H54 (cell line): ENCODE measurements at regions not wholly inside any gene's neighbourhood (a gene's known extent, or its start where the extent isn't known, plus 50 kb on each side); places are given as distances from the start of the nearest gene placed in this dataset.
"Not testable (repeated sequence)": the region's sequence is repeated elsewhere in the genome, so short reads cannot be mapped to it uniquely, and the experiment has no call there.

Experiments
- DNase-seq: peaks from one replicate; pipeline ENCODE4 v3.0.0; 2011; ENCODE audit warnings: low spot score, mixed read lengths; ENCODE audit not compliant: insufficient read length
- FAIRE-seq: peaks from 3 replicates; lab custom pipeline; 2011; peaks lifted over from hg19 to GRCh38; lab: Jason Lieb, UNC
- POLR2A ChIP-seq: IDR thresholded peaks from 2 replicates; pipeline ENCODE4 v1.6.1; 2011; ENCODE audit warnings: low read depth, mild to moderate bottlenecking, low read length

DNA sequence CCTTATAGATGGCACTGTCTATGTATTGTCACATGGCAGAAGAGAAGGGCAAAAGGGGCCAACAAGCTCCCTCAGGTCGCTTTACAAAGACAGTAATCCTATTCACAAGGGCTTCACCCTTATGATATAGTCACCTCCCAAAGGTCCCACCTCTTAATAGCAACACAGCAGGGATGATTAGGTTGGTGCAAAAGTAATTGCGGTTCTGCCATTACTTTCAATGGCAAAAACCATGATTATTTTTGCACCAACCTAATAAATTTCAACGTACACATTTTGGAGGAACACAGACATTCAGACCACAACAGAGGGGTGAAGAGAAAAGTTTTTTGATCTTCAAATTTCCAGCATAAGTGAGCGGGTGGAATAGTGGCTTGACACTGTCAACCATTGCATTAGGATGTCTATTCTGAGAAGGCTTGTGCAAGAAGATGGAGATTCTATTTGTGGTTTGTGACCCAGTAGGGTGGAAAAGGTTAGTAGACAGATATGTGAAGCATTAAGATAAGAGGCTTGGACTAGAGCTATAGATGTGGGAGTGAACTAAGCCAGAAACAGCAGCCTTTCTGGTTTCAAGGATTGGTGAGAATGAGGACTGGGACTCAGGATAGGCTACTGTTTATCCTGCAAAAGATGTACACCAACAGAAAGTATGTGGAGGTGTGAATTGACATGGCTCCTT, 75.5 kb upstream of the CPSF6 start:
- FAIRE-seq, result no peak
- no peak for DNase-seq
- no peak for TF ChIP-seq POLR2A

DNA sequence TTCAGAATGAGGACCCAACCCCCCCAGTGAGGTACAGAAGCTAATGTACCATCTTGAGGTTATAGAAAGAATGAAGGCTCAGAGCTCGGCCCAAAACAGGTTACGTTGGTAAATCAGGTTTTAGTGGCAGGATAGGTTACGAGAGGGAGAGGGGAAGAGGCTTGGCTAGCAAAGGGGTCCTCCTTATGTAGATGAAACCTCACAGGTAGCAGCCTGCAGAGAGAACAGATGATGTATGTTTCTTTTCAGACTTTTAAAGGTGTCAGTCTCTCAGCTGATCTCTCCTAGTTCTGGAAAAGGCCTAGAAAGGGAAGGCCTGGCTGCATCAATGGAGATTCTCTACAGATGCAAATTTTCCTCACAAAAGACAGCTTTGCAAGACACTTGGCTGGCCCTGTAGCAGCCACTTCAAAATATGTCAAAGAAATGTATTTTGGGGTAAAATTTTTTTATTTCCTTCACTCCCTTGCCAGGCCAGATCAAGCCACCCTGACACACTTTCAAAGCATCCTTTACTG, 71.7 kb upstream of the CPSF6 start:
- DNase-seq, result no peak
- FAIRE-seq, result no peak
- no peak for TF ChIP-seq POLR2A

- FAIRE-seq (no peak), DNase-seq (no peak)
- no peak for TF ChIP-seq POLR2A
These were observed 71.0 kb upstream of the CPSF6 start for GRCh38 chr12:69168363-69168762.

DNA sequence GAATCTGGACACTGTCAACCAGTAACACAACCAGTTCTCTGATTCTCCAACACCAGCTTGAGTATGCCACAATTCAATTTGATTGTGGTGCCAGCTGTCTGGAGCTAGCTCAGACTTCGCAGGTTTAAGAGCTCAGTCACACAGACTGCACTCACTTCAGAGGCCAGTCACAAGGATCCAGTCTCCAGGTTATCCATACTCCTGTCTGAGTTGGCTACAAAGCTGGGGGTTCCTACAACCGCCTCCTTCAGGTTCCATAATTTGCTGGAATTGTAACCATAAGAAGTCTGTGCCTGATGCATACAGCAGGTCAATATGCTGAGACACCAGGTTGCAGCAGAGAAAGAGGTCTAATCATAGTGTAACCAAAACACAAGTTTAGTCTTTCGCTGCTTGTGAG, 70.5 kb upstream of the CPSF6 start:
- FAIRE-seq (no peak), DNase-seq (no peak)
- no peak for TF ChIP-seq POLR2A

DNA sequence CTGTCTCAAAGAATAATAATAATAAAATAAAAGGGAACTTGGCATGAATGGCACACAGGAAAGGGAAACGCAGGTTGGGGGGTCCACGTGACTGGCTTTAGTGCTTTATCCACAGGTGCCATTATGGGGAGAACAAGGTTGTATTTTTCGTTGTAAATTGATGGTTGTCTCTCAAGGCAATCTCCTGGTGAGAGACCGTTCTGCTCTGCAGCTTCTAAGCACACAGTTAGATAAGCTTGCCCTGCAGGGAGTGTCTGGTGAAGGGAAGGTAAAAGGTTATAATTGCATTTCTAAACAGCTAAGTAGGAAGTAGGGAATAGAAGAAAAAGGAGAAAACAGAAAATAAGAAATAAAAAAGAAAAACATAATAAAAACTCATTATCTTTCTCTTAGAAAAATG, 69.1 kb upstream of the CPSF6 start:
- no peak for TF ChIP-seq POLR2A
- DNase-seq (no peak), FAIRE-seq (no peak)

DNA sequence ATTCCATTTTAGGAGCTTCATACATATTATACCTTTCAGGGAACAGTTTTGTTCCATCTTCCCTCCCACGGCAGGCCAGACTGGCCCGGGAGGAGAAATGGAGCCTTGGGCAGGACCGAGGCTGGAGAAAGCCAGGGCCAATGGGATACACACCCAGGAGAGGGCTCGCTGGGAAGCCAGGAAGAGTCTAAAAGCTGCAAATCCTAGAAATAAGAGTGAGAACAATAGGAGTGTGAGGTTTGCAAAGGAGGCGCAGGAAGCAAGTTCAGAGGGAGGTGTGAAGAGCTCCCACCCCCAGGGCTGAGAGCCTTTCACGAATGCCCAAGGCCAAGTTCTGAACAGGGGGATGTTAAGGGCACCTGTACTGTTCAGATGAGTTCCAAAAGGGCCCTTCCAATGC, 67.5 kb upstream of the CPSF6 start:
- no peak for DNase-seq
- TF ChIP-seq POLR2A, result no peak
- no peak for FAIRE-seq

DNA sequence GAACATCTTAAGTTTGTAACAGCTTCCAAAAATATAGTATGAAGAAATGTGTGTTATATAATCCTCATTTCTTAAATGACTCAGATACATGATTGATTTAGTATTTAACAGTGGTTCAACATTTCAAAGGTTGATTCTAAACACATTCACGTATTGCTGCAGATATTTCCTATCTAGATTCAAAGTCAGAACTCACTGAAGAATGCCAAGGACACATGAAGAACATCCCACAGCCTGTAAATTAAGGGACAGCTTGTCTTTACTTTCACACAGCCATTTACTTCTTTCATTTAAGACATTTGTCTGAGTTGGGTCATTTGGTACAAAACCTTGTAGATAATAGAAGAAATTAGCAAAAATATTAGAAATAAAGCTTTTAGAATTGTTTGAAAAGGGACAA, 66.9 kb upstream of the CPSF6 start:
- FAIRE-seq (no peak), DNase-seq (no peak)
- TF ChIP-seq POLR2A, result no peak

GRCh38 chr12:69173368-69173767, 66.0 kb upstream of the CPSF6 start:
- no peak for TF ChIP-seq POLR2A
- DNase-seq, result no peak
- no peak for FAIRE-seq

- FAIRE-seq (no peak), DNase-seq (no peak)
- no peak for TF ChIP-seq POLR2A
These were observed 59.6 kb upstream of the CPSF6 start for GRCh38 chr12:69179786-69180185.

GRCh38 chr12:69187572-69187971, 51.8 kb upstream of the CPSF6 start:
- not testable (repeated sequence) for DNase-seq

DNA sequence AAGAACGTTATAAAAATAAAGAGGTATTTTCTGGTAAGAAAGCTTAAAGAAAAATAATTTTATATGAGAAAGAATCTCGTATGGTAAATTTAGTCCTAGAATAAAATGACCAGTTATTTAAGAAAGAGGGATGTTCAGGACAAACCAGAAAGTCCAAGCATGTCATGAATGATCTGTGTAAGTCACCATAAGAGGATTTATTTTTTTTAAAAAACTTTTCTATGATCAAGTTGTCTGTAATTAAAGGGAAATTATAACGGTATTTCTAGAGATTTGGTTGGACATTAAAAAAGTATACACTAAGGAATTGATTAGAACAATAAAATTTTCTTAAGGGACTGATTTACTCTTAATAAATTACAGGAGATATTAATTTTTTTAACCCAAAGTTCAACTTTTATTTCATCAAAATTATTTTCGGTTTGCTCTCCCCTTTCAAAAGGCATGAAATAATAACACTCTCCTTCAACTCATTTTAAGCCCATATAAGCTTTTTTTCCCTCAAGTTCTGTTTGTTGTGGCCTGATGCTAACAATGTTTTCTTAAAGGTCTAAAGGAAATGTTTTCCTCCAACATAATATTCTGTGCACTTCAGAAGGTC, 49.9 kb upstream of the CPSF6 start:
- FAIRE-seq (no peak), DNase-seq (no peak)
- TF ChIP-seq POLR2A, result no peak

More at GRCh38 chr12:69187572-69187971, 51.8 kb upstream of the CPSF6 start:
- FAIRE-seq, result not testable (repeated sequence)
